HK-2 (cell line): ENCODE measurements at regions not wholly inside any gene's neighbourhood (a gene's known extent, or its start where the extent isn't known, plus 50 kb on each side); places are given as distances from the start of the nearest gene placed in this dataset.
"Not testable (repeated sequence)": the region's sequence is repeated elsewhere in the genome, so short reads cannot be mapped to it uniquely, and the experiment has no call there.

ENCODE experiments used
- DNase-seq: peaks from one replicate; pipeline ENCODE4 v3.0.0-alpha.2; 2018; ENCODE audit not compliant: unreplicated experiment

- no peak for DNase-seq
These were observed 63.0 kb downstream of the HOXA1 start for GRCh38 chr7:27032839-27033238.

- no peak for DNase-seq
These were observed 64.3 kb downstream of the HOXA1 start for GRCh38 chr7:27031289-27032172.

GRCh38 chr7:27030393-27031050 is 65.3 kb downstream of the HOXA1 start:
- no peak for DNase-seq

GRCh38 chr7:27025270-27025669 is 70.5 kb downstream of the HOXA1 start:
- no peak for DNase-seq

GRCh38 chr7:27010068-27010467 is 85.7 kb downstream of the HOXA1 start:
- DNase-seq, result no peak

GRCh38 chr7:27000496-27000895 is 95.3 kb downstream of the HOXA1 start:
- DNase-seq, result no peak

- DNase-seq, result not testable (repeated sequence)
These were observed 97.5 kb downstream of the HOXA1 start for GRCh38 chr7:26998284-26998683.

- DNase-seq, result no peak
These were observed 100.1 kb downstream of the HOXA1 start for GRCh38 chr7:26995666-26996065.

GRCh38 chr7:26993816-26994810 is 101.7 kb downstream of the HOXA1 start:
- DNase-seq, result no peak

GRCh38 chr7:26992670-26993069 is 103.1 kb downstream of the HOXA1 start:
- no peak for DNase-seq

- DNase-seq, result no peak
These were observed 104.0 kb downstream of the HOXA1 start for GRCh38 chr7:26991796-26992195.

GRCh38 chr7:26989897-26990670 is 105.7 kb downstream of the HOXA1 start:
- no peak for DNase-seq

- DNase-seq, result no peak
These were observed 106.9 kb downstream of the HOXA1 start for GRCh38 chr7:26988836-26989374.

- no peak for DNase-seq
These were observed 108.5 kb downstream of the HOXA1 start for GRCh38 chr7:26987338-26987737.

GRCh38 chr7:26978146-26978545 is 113.8 kb upstream of the SKAP2 start:
- DNase-seq, result no peak

GRCh38 chr7:26976840-26977239 is 112.5 kb upstream of the SKAP2 start:
- DNase-seq, result no peak

GRCh38 chr7:26971924-26972323 is 107.5 kb upstream of the SKAP2 start:
- not testable (repeated sequence) for DNase-seq

GRCh38 chr7:26965724-26966123 is 101.3 kb upstream of the SKAP2 start:
- no peak for DNase-seq

GRCh38 chr7:26964156-26964808 is 99.9 kb upstream of the SKAP2 start:
- no peak for DNase-seq

GRCh38 chr7:26959290-26959689 is 94.9 kb upstream of the SKAP2 start:
- DNase-seq, result no peak
